Activated naive CD8-positive, alpha-beta T cell treated with anti-CD3 and anti-CD28 coated beads, Interleukin-2, amount 10 ng/mL, durations not matched to agents 7 days and 5 days (primary cell): ENCODE measurements at regions not wholly inside any gene's neighbourhood (a gene's known extent, or its start where the extent isn't known, plus 50 kb on each side); places are given as distances from the start of the nearest gene placed in this dataset.
"Not testable (repeated sequence)": the region's sequence is repeated elsewhere in the genome, so short reads cannot be mapped to it uniquely, and the experiment has no call there.

Experiments used
- ATAC-seq: fragments of 150-1000 bp; cut with Tn5 transposase; one replicate; pipeline ENCODE4 v1.10.0; 2021; ENCODE audit warnings: low read depth, moderate library complexity
- POLR2A ChIA-PET: fragments of 350-600 bp; sonication (Branson Sonifier 250); formaldehyde crosslinking; loops from one replicate; lab custom pipeline; 2021; ENCODE audit warnings: antibody characterized with exemption; lab: Charles Lee
- DNase-seq: peaks from one replicate; pipeline ENCODE4 v3.0.0; 2021
- H3K27ac Mint-ChIP-seq: one replicate; pipeline ENCODE4 v1.8.0; 2022; ENCODE audit warnings: mild to moderate bottlenecking, mixed read lengths
- H3K27me3 Mint-ChIP-seq: one replicate; pipeline ENCODE4 v1.8.0; 2022; ENCODE audit warnings: mild to moderate bottlenecking, moderate library complexity, mixed read lengths
- H3K36me3 Mint-ChIP-seq: one replicate; pipeline ENCODE4 v1.8.0; 2021; ENCODE audit warnings: mild to moderate bottlenecking, mixed read lengths
- H3K4me1 Mint-ChIP-seq: one replicate; pipeline ENCODE4 v1.8.0; 2021; ENCODE audit warnings: mixed read lengths
- H3K4me3 Mint-ChIP-seq: one replicate; pipeline ENCODE4 v1.8.0; 2022; ENCODE audit warnings: mild to moderate bottlenecking, moderate library complexity, mixed read lengths
- H3K9me3 Mint-ChIP-seq: one replicate; pipeline ENCODE4 v1.8.0; 2021; ENCODE audit warnings: mixed read lengths

DNA sequence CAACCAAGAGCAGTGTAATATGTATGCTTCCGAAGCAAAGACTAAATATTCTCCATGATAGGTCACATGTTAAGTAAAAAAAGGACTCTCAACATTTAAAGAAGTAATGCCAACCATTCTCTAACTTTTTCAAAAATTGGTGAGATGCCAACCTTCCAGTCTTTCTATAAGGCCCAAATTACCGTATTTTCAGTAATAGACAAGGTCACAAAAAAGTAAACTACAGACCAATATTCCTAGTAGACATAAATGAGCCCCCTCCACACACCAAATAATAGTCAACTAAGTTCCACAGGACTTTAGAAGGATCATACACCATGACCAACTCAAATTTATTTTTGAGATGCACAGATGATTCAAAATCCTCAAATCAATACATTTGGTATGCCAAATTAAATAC is 867.4 kb downstream of the TMEM121 start:
- no peak for DNase-seq
- POLR2A ChIA-PET = no interaction called here
- no peaks in the 10 kb centered on the region for H3K9me3 Mint-ChIP-seq
- peaks cover 1% of the 10 kb centered on the region for H3K36me3 Mint-ChIP-seq
- no peak overlapping the region for H3K27ac Mint-ChIP-seq
- H3K4me1 Mint-ChIP-seq = peaks cover 30% of the 10 kb centered on the region
- peaks cover 20% of the 10 kb centered on the region for H3K27me3 Mint-ChIP-seq
- ATAC-seq = no peak
- H3K4me3 Mint-ChIP-seq = no peak overlapping the region

GRCh38 chr14:106395456-106396050 is 869.2 kb downstream of the TMEM121 start:
- H3K4me3 Mint-ChIP-seq = peak overlapping the region; percentile 68
- POLR2A ChIA-PET = no interaction called here
- peaks cover 29% of the 10 kb centered on the region for H3K4me1 Mint-ChIP-seq
- ATAC-seq (peak; percentile 35), DNase-seq (no peak)
- H3K27ac Mint-ChIP-seq = peak overlapping the region; percentile 71
- H3K9me3 Mint-ChIP-seq = no peaks in the 10 kb centered on the region
- peaks cover 13% of the 10 kb centered on the region for H3K27me3 Mint-ChIP-seq
- H3K36me3 Mint-ChIP-seq = peaks cover 1% of the 10 kb centered on the region

DNA sequence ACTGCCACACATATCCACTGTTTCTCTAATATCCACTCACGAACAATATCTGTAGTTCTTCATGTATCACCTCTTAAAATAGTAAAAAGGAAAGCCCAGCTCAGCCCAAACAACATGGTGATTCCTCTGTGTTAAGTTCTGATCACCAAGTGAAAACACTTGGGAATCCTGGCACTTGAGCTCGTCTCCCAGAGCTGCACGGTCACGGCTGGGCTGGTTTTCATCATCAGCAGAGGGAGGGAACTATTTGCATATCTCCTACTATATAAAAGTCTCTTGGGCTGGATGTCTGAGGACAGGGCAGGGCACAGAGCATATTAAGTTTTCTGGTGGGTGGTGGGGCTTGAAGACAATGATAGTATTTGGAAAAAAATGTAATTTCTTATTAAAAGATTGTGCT is 870.6 kb downstream of the TMEM121 start:
- H3K27me3 Mint-ChIP-seq = peaks cover 8% of the 10 kb centered on the region
- peaks cover 29% of the 10 kb centered on the region for H3K4me1 Mint-ChIP-seq
- POLR2A ChIA-PET = no interaction called here
- no peak for ATAC-seq
- peaks cover 1% of the 10 kb centered on the region for H3K36me3 Mint-ChIP-seq
- H3K27ac Mint-ChIP-seq = peak overlapping the region; percentile 35
- no peaks in the 10 kb centered on the region for H3K9me3 Mint-ChIP-seq
- peak overlapping the region; percentile 35 for H3K4me3 Mint-ChIP-seq
- DNase-seq = no peak

- H3K27me3 Mint-ChIP-seq, H3K27ac Mint-ChIP-seq, POLR2A ChIA-PET, H3K36me3 Mint-ChIP-seq, H3K9me3 Mint-ChIP-seq: not testable (repeated sequence)
- peak overlapping the region; percentile 70 for H3K4me3 Mint-ChIP-seq
- peak; percentile 65 for DNase-seq
- peak; percentile 80 for ATAC-seq
- H3K4me1 Mint-ChIP-seq = peaks cover 29% of the 10 kb centered on the region
Observed at GRCh38 chr14:106398931-106399331, 872.5 kb downstream of the TMEM121 start.

DNA sequence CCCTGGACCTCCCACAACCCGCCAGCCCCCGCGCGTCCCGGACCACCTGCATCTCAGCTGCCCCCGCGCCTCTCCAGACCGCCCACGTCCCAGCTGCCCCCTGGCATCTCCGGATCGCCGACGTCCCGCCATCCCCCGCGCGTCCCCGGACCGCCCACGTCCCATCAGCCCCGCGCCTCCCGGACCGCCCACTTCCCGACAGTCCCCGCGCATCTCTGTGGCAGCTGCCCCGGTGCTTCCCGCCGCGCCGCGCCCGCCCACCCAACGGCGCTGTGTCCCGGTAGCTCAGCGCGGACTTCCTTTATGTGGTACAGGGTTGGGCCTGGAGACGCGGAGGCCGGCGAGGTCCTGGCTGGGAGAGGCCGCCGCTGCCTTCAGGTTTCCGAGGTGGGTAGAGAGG is 874.9 kb downstream of the TMEM121 start:
- peaks cover 15% of the 10 kb centered on the region for H3K4me1 Mint-ChIP-seq
- not testable (repeated sequence) for H3K36me3 Mint-ChIP-seq

GRCh38 chr14:106410229-106410628 is 883.8 kb downstream of the TMEM121 start:
- peaks cover 20% of the 10 kb centered on the region for H3K27me3 Mint-ChIP-seq
- DNase-seq (peak; percentile 62), ATAC-seq (peak; percentile 36)
- H3K9me3 Mint-ChIP-seq, H3K36me3 Mint-ChIP-seq, POLR2A ChIA-PET, H3K4me1 Mint-ChIP-seq, H3K27ac Mint-ChIP-seq, H3K4me3 Mint-ChIP-seq: not testable (repeated sequence)

More for the DNA sequence above, 874.9 kb downstream of the TMEM121 start:
- DNase-seq, H3K4me3 Mint-ChIP-seq, H3K9me3 Mint-ChIP-seq, POLR2A ChIA-PET, ATAC-seq, H3K27ac Mint-ChIP-seq: not testable (repeated sequence)
- peaks cover 12% of the 10 kb centered on the region for H3K27me3 Mint-ChIP-seq

DNA sequence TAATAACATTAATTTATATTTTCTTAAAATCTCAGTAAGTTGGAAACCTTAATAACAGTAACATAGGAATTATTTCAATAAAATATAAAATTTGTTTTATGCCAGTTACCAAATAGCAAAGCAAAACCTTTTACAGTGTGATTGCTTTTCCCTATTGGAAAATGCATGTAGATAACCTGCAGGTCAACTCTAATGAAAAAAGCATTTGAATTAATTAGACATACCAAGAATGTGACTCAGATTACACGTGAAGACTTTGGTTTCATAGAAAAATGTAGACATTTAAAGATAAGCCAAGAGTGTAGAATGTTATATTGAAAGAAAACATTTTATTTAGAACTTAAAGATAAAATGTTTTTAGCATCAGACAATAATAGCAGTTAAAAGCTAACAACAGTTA is 888.1 kb downstream of the TMEM121 start:
- DNase-seq = no peak
- no peak overlapping the region for H3K27ac Mint-ChIP-seq
- POLR2A ChIA-PET = no interaction called here
- no peak for ATAC-seq
- no peaks in the 10 kb centered on the region for H3K36me3 Mint-ChIP-seq
- H3K4me1 Mint-ChIP-seq = peaks cover 6% of the 10 kb centered on the region
- H3K27me3 Mint-ChIP-seq = peaks cover 31% of the 10 kb centered on the region
- H3K9me3 Mint-ChIP-seq = peaks cover 4% of the 10 kb centered on the region
- H3K4me3 Mint-ChIP-seq = no peak overlapping the region

DNA sequence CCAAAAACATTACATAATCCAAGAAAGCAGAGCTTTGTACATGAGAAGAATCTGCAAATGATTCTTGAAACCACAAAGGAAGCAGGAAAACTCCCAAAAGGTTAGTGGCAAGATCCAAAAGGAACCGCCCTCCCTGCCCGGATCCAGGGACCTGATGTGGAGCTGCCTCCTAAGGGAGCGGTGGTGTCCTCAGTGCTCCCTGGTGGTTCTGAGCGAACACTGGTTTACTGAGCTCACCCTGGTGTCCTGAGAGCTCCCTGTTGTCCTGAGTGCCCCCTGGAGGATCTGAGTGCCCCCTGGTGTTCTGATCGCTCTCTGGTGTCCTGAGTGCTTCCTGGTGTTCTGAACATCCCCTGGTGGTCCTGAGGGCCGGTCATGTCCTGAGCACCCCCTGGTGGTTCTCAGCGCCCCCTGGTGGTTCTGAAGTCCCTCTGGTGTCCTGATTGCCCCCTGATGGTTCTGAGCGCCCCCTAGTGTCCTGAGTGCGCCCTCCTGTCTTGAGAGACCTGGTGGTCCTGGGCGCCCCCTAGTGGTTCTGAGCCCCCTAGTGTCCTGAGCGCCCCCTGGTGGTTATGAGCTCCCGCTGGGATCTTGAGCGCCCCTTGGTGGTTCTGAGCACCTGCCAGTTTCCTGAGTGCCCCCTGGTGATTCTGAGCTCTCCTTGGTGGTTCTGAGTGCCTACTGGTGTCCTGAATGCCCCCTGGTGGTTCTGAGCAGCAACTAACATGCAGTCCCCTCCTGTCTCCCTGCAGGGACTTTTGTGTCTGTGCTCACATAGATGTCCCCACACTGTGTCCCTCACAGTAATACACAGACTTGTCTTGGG is 891.1 kb downstream of the TMEM121 start:
- H3K27ac Mint-ChIP-seq = no peak overlapping the region
- H3K4me3 Mint-ChIP-seq = no peak overlapping the region
- peaks cover 31% of the 10 kb centered on the region for H3K27me3 Mint-ChIP-seq
- H3K4me1 Mint-ChIP-seq = no peaks in the 10 kb centered on the region
- ATAC-seq (peak; percentile 80), DNase-seq (peak; percentile 83)
- H3K36me3 Mint-ChIP-seq = no peaks in the 10 kb centered on the region
- POLR2A ChIA-PET = no interaction called here
- H3K9me3 Mint-ChIP-seq = peaks cover 4% of the 10 kb centered on the region

- Mint-ChIP-seq H3K36me3 (no peaks in the 10 kb centered on the region), H3K4me1 (no peaks in the 10 kb centered on the region), H3K27ac (no peak overlapping the region), H3K4me3 (no peak overlapping the region), H3K9me3 (peaks cover 4% of the 10 kb centered on the region), H3K27me3 (peaks cover 32% of the 10 kb centered on the region)
- no peak for DNase-seq
- no peak for ATAC-seq
- POLR2A ChIA-PET = interaction anchor here (0.7 kb wide), 1 partner anchor 17 kb away, joined by 5 read pairs; no protein-coding TSS in a partner anchor
Observed at GRCh38 chr14:106419376-106419965, 893.1 kb downstream of the TMEM121 start.

- DNase-seq = peak; percentile 71
- H3K36me3 Mint-ChIP-seq, H3K4me3 Mint-ChIP-seq, H3K9me3 Mint-ChIP-seq, POLR2A ChIA-PET, H3K4me1 Mint-ChIP-seq, H3K27ac Mint-ChIP-seq: not testable (repeated sequence)
- H3K27me3 Mint-ChIP-seq = peaks cover 35% of the 10 kb centered on the region
- peak; percentile 71 for ATAC-seq
Observed at GRCh38 chr14:106421431-106422033, 895.1 kb downstream of the TMEM121 start.

DNA sequence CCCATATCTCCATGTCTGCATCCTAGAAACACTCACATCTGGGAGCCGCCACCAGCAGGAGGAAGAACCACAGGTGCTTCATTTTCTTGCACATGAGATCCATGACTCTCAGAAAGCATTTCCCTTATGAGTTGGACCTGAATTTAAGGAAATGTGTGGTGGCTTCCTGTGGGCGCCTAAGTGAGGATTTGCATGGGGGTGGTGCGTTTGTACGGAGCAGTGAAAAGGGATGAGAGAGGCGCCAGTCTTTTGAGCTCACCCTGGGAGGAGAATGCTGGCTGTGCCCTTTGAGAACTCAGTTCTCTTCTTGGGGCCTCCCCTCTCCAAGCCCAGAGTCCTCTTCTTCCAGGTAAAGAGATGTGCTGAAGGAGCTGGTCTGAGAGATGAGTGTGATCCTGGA is 895.7 kb downstream of the TMEM121 start:
- DNase-seq (no peak), ATAC-seq (no peak)
- Mint-ChIP-seq H3K36me3 (no peaks in the 10 kb centered on the region), H3K27me3 (peaks cover 38% of the 10 kb centered on the region), H3K27ac (no peak overlapping the region), H3K9me3 (peaks cover 4% of the 10 kb centered on the region), H3K4me3 (no peak overlapping the region), H3K4me1 (no peaks in the 10 kb centered on the region)
- POLR2A ChIA-PET = no interaction called here

DNA sequence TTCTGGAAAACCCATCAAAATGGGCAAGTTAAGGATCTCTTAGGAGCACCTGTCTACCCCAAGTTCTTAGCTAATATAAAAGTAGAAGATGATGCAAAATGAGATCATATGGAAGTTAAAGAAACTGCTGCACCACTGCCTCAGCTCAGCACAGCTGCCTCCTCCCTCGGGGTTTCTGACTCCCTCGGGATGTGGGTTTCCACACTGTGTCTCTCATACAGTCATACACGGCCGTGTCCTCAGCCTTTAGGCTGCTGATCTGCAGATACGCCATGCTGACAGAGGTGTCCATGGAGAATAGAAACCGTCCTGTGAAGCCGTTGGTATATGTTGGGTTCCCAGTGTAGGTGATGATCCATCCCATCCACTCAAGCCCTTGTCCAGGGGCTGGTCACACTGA is 898.8 kb downstream of the TMEM121 start:
- H3K4me3 Mint-ChIP-seq, H3K9me3 Mint-ChIP-seq, H3K4me1 Mint-ChIP-seq, ATAC-seq, H3K36me3 Mint-ChIP-seq, DNase-seq, H3K27ac Mint-ChIP-seq, POLR2A ChIA-PET: not testable (repeated sequence)
- H3K27me3 Mint-ChIP-seq = peaks cover 20% of the 10 kb centered on the region

DNA sequence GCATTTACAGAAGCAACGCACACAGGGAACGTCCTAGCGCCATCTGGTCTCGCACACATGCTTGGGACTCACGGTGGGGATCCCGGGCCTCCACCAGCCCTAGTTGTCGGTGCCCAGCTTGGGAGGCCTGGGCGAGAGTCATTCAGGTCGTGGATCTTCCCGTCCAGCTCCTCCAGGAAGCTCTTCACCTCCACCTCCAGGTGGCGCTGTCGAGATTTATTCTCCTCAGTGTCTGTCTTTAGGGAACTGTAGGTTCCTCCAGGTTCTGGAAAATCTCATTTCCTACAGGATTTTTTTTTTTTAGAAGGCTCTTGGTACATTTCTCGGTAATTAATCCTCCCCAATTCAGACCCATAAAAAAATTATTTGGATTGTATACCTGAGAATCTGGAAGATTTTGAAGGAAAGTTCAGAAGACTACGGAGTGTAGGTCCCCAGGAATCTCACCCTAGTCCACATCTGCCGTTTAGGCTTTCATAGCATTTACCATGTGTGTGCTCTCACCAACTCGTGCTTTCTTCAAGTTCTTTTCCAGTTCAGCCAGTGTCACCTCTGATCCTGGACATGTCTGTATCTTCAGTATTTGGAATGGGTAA is 910.0 kb downstream of the TMEM121 start:
- H3K9me3 Mint-ChIP-seq = no peaks in the 10 kb centered on the region
- ATAC-seq (no peak), DNase-seq (peak; percentile 54)
- no peak overlapping the region for H3K27ac Mint-ChIP-seq
- no peaks in the 10 kb centered on the region for H3K36me3 Mint-ChIP-seq
- no peaks in the 10 kb centered on the region for H3K4me1 Mint-ChIP-seq
- POLR2A ChIA-PET = interaction anchor here (0.5 kb wide), 1 partner anchor 17 kb away, joined by 5 read pairs; no protein-coding TSS in a partner anchor
- H3K4me3 Mint-ChIP-seq = no peak overlapping the region
- peaks cover 2% of the 10 kb centered on the region for H3K27me3 Mint-ChIP-seq
